ENCODE measurements at regions not wholly inside any gene's neighbourhood (a gene's known extent, or its start where the extent isn't known, plus 50 kb on each side); places are given as distances from the start of the nearest gene placed in this dataset.

DNA sequence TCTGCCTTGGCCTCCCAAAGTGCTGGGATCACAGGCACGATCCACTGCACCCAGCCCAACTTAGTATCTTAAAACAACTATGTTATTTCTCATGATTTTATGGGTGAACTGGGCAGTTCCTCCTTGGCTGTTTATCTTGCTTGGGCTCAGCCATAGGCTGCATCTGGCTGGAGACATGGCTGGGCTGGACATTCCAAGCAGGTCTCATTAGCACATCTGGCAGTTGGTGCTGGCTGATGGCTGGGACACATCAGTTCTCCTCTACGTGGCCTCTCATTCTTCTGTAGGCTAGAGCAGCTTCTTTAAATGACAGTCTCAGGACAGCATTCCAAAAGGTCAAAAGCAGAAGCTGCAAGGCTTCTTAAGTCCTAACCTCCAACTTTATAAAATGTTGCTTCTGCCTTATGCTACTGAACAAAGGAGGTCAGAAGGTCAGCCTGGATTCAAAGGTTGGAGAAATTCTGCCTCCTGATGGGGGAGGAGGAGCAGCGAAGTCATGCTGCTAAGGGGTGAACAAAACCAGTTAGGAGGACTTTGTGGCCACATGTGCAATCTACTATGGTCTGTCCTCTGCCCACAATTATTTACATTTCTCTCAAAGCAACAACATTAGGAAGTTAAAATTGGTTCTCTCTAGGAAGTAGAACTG, 144.0 kb downstream of the AQP9 start (continued):
- TF ChIP-seq, protein P1, sequence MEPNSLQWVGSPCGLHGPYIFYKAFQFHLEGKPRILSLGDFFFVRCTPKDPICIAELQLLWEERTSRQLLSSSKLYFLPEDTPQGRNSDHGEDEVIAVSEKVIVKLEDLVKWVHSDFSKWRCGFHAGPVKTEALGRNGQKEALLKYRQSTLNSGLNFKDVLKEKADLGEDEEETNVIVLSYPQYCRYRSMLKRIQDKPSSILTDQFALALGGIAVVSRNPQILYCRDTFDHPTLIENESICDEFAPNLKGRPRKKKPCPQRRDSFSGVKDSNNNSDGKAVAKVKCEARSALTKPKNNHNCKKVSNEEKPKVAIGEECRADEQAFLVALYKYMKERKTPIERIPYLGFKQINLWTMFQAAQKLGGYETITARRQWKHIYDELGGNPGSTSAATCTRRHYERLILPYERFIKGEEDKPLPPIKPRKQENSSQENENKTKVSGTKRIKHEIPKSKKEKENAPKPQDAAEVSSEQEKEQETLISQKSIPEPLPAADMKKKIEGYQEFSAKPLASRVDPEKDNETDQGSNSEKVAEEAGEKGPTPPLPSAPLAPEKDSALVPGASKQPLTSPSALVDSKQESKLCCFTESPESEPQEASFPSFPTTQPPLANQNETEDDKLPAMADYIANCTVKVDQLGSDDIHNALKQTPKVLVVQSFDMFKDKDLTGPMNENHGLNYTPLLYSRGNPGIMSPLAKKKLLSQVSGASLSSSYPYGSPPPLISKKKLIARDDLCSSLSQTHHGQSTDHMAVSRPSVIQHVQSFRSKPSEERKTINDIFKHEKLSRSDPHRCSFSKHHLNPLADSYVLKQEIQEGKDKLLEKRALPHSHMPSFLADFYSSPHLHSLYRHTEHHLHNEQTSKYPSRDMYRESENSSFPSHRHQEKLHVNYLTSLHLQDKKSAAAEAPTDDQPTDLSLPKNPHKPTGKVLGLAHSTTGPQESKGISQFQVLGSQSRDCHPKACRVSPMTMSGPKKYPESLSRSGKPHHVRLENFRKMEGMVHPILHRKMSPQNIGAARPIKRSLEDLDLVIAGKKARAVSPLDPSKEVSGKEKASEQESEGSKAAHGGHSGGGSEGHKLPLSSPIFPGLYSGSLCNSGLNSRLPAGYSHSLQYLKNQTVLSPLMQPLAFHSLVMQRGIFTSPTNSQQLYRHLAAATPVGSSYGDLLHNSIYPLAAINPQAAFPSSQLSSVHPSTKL (CRISPR knock-in tag; IDR thresholded peaks at IDR 0.05): peak; percentile 81
- 0 out of 2 replicates have a peak, but pooled peaks have one; percentile 23 for TF ChIP-seq HDAC2 (CRISPR knock-in tag; IDR thresholded peaks at IDR 0.05)
- TF ChIP-seq NR2F2 (IDR thresholded peaks at IDR 0.05; ENCODE audit: borderline replicate concordance, low read depth): peak; percentile 81
- peak; percentile 16; the same call in 1 of the 2 replicates for TF ChIP-seq CEBPG (CRISPR knock-in tag; IDR thresholded peaks at IDR 0.05)
- TF ChIP-seq CREM (IDR thresholded peaks at IDR 0.05): no peak; the same call in 1 of the 2 replicates
- no peak for TF ChIP-seq CREM (CRISPR knock-in tag; IDR thresholded peaks at IDR 0.05)
- TF ChIP-seq, protein P2, sequence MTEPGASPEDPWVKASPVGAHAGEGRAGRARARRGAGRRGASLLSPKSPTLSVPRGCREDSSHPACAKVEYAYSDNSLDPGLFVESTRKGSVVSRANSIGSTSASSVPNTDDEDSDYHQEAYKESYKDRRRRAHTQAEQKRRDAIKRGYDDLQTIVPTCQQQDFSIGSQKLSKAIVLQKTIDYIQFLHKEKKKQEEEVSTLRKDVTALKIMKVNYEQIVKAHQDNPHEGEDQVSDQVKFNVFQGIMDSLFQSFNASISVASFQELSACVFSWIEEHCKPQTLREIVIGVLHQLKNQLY (CRISPR knock-in tag; IDR thresholded peaks at IDR 0.05): peak; percentile 90
- no peak for TF ChIP-seq KAT8 (CRISPR knock-in tag; IDR thresholded peaks at IDR 0.05)
- TF ChIP-seq HDAC1 (CRISPR knock-in tag; IDR thresholded peaks at IDR 0.05): no peak
- TF ChIP-seq BRD4 (CRISPR knock-in tag; IDR thresholded peaks at IDR 0.05): no peak
- TF ChIP-seq ZNF501 (CRISPR knock-in tag; IDR thresholded peaks at IDR 0.05): peak; percentile 26; the same call in 1 of the 2 replicates
- no peak for TF ChIP-seq NONO (IDR thresholded peaks at IDR 0.05)
- TF ChIP-seq NONO (CRISPR knock-in tag; conservative IDR thresholded peaks at IDR 0.05): no peak
- TF ChIP-seq TEAD2 (CRISPR knock-in tag; IDR thresholded peaks at IDR 0.05): no peak
- TF ChIP-seq ZNF317 (CRISPR knock-in tag; IDR thresholded peaks at IDR 0.05): no peak
- peak; percentile 86 for TF ChIP-seq HNF4G (IDR thresholded peaks at IDR 0.05; ENCODE audit: borderline replicate concordance, low read depth, low read length)
- peak; percentile 46; the same call in 1 of the 2 replicates for TF ChIP-seq HNF4G (CRISPR knock-in tag; IDR thresholded peaks at IDR 0.05; ENCODE audit: borderline replicate concordance, low read depth)
- TF ChIP-seq ZNF441 (CRISPR knock-in tag; IDR thresholded peaks at IDR 0.05; ENCODE audit: borderline replicate concordance): peak; percentile 60; the same call in 1 of the 2 replicates
- no peak for TF ChIP-seq SMARCE1 (IDR thresholded peaks at IDR 0.05; ENCODE audit: borderline replicate concordance)
- TF ChIP-seq NFE2L2 (IDR thresholded peaks at IDR 0.05; ENCODE audit: low read length): no peak
- TF ChIP-seq ZNF609 (CRISPR knock-in tag; IDR thresholded peaks at IDR 0.05; ENCODE audit: borderline replicate concordance): peak; percentile 64; the same call in 1 of the 2 replicates
- TF ChIP-seq PBX2 (CRISPR knock-in tag; IDR thresholded peaks at IDR 0.05): no peak
- 0 out of 2 replicates have a peak, but pooled peaks have one; percentile 15 for TF ChIP-seq KDM6A (CRISPR knock-in tag; IDR thresholded peaks at IDR 0.05; ENCODE audit: low read depth)
